ENCODE measurements at regions not wholly inside any gene's neighbourhood (a gene's known extent, or its start where the extent isn't known, plus 50 kb on each side); places are given as distances from the start of the nearest gene placed in this dataset.

- DNase-seq, result no peak
- TF ChIP-seq CTCF (IDR thresholded peaks at IDR 0.05; ENCODE audit: low read depth, low read length), result no peak
- H3K4me3 ChIP-seq (ENCODE audit: low read depth, low read length), result no peak overlapping the region
- H3K36me3 ChIP-seq, result no peaks in the 10 kb centered on the region
- no peaks in the 10 kb centered on the region for H3K9me3 ChIP-seq
- H3K4me1 ChIP-seq, result no peaks in the 10 kb centered on the region
- no peaks in the 10 kb centered on the region for H3K27me3 ChIP-seq
Measured at GRCh38 chr2:184517402-184517801, 80.9 kb upstream of the ZNF804A start.

GRCh38 chr2:184520441-184520840, 77.9 kb upstream of the ZNF804A start:
- H3K4me1 ChIP-seq, result no peaks in the 10 kb centered on the region
- no peak for DNase-seq
- H3K9me3 ChIP-seq, result no peaks in the 10 kb centered on the region
- no peaks in the 10 kb centered on the region for H3K27me3 ChIP-seq
- no peak overlapping the region for H3K4me3 ChIP-seq (ENCODE audit: low read depth, low read length)
- no peaks in the 10 kb centered on the region for H3K36me3 ChIP-seq
- no peak for TF ChIP-seq CTCF (IDR thresholded peaks at IDR 0.05; ENCODE audit: low read depth, low read length)

GRCh38 chr2:184523732-184524131, 74.6 kb upstream of the ZNF804A start:
- no peak for DNase-seq
- H3K36me3 ChIP-seq, result no peaks in the 10 kb centered on the region
- H3K4me3 ChIP-seq (ENCODE audit: low read depth, low read length), result no peak overlapping the region
- no peaks in the 10 kb centered on the region for H3K27me3 ChIP-seq
- no peak for TF ChIP-seq CTCF (IDR thresholded peaks at IDR 0.05; ENCODE audit: low read depth, low read length)
- no peaks in the 10 kb centered on the region for H3K9me3 ChIP-seq
- no peaks in the 10 kb centered on the region for H3K4me1 ChIP-seq

GRCh38 chr2:184524551-184525382, 73.6 kb upstream of the ZNF804A start:
- H3K36me3 ChIP-seq, result no peaks in the 10 kb centered on the region
- no peaks in the 10 kb centered on the region for H3K4me1 ChIP-seq
- no peak for TF ChIP-seq CTCF (IDR thresholded peaks at IDR 0.05; ENCODE audit: low read depth, low read length)
- H3K9me3 ChIP-seq, result no peaks in the 10 kb centered on the region
- no peaks in the 10 kb centered on the region for H3K27me3 ChIP-seq
- no peak overlapping the region for H3K4me3 ChIP-seq (ENCODE audit: low read depth, low read length)
- no peak for DNase-seq

- H3K4me1 ChIP-seq, result no peaks in the 10 kb centered on the region
- no peaks in the 10 kb centered on the region for H3K27me3 ChIP-seq
- no peak for TF ChIP-seq CTCF (IDR thresholded peaks at IDR 0.05; ENCODE audit: low read depth, low read length)
- DNase-seq, result no peak
- no peak overlapping the region for H3K4me3 ChIP-seq (ENCODE audit: low read depth, low read length)
- no peaks in the 10 kb centered on the region for H3K9me3 ChIP-seq
- no peaks in the 10 kb centered on the region for H3K36me3 ChIP-seq
Measured at GRCh38 chr2:184527058-184527457, 71.3 kb upstream of the ZNF804A start.

GRCh38 chr2:184528119-184528518, 70.2 kb upstream of the ZNF804A start:
- Histone ChIP-seq H3K4me1 (no peaks in the 10 kb centered on the region), H3K27me3 (no peaks in the 10 kb centered on the region), H3K4me3 (ENCODE audit: low read depth, low read length) (no peak overlapping the region), H3K36me3 (no peaks in the 10 kb centered on the region), H3K9me3 (no peaks in the 10 kb centered on the region)
- no peak for DNase-seq
- TF ChIP-seq CTCF (IDR thresholded peaks at IDR 0.05; ENCODE audit: low read depth, low read length), result no peak
